ENCODE measurements at regions not wholly inside any gene's neighbourhood (a gene's known extent, or its start where the extent isn't known, plus 50 kb on each side); places are given as distances from the start of the nearest gene placed in this dataset.

DNA sequence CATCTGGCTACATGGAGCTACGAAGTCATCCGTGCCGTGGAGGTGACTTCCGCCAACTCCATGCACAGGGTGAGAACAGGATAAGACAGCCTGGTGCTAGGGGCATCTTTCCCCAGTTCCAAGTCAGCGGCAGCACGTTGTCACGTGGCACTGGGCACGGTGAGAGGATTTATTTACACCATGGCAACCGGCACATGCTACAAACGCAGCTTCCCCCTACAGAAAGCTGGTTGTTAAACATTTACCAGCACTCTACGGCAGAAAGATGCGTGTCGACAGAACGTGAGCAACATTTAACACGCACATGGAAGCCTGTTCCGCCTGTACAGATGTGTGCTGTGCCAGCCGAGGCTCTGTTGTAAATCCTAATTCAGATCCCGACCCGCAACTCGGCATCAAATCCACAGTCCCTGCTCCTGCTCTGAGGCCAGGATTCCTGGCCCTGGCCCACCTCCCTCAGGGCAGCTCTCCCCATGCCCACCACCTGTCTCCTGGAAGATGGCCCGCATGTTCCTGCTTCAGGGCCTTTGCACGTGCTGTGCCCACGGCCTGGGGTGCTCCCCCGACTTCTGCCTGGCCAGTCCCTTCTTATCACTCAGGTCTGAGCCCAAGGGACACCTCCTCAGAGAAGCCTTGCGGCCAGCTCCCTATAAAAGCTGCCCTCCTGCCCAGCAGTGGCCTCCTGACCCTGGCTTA is 114.1 kb downstream of the RFLNA start:
- TF ChIP-seq, protein P1, sequence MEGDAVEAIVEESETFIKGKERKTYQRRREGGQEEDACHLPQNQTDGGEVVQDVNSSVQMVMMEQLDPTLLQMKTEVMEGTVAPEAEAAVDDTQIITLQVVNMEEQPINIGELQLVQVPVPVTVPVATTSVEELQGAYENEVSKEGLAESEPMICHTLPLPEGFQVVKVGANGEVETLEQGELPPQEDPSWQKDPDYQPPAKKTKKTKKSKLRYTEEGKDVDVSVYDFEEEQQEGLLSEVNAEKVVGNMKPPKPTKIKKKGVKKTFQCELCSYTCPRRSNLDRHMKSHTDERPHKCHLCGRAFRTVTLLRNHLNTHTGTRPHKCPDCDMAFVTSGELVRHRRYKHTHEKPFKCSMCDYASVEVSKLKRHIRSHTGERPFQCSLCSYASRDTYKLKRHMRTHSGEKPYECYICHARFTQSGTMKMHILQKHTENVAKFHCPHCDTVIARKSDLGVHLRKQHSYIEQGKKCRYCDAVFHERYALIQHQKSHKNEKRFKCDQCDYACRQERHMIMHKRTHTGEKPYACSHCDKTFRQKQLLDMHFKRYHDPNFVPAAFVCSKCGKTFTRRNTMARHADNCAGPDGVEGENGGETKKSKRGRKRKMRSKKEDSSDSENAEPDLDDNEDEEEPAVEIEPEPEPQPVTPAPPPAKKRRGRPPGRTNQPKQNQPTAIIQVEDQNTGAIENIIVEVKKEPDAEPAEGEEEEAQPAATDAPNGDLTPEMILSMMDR (IDR thresholded peaks at IDR 0.05), result no peak
- TF ChIP-seq POLR2AphosphoS5 (IDR thresholded peaks at IDR 0.05) (no peak), POLR2A (IDR thresholded peaks at IDR 0.05) (no peak)
